Fibroblast of lung (primary cell): ENCODE measurements at regions not wholly inside any gene's neighbourhood (a gene's known extent, or its start where the extent isn't known, plus 50 kb on each side); places are given as distances from the start of the nearest gene placed in this dataset.

ENCODE experiments used
- DNase-seq, 2 donors: peaks; one replicate each; pipeline versions ENCODE4 v3.0.0 to v3.0.0-alpha.2; 2010; ENCODE audit warnings: low read depth in 2 of 2
- H2AFZ ChIP-seq: 2 replicates; pipeline ENCODE4 v1.5.1; 2012; ENCODE audit warnings: low read length, control low read depth, inconsistent platforms
- H3K27ac ChIP-seq: 2 replicates; pipeline ENCODE4 v1.5.1; 2011; ENCODE audit warnings: low read length, control low read depth; ENCODE audit not compliant: insufficient read depth
- H3K27me3 ChIP-seq: 2 replicates; pipeline ENCODE4 v1.5.1; 2011; ENCODE audit warnings: mild to moderate bottlenecking, low read length; ENCODE audit not compliant: control insufficient read depth, insufficient read depth
- H3K36me3 ChIP-seq: 2 replicates; pipeline ENCODE4 v1.5.1; 2011; ENCODE audit warnings: low read length; ENCODE audit not compliant: control insufficient read depth, insufficient read depth
- H3K4me1 ChIP-seq: 2 replicates; pipeline ENCODE4 v1.5.1; 2011; ENCODE audit warnings: low read length; ENCODE audit not compliant: control insufficient read depth, insufficient read depth; ENCODE audit errors: extremely low read depth
- H3K4me2 ChIP-seq: 2 replicates; pipeline ENCODE4 v1.5.1; 2011; ENCODE audit warnings: low read length, control low read depth; ENCODE audit not compliant: insufficient read depth; ENCODE audit errors: extremely low read depth
- H3K4me3 ChIP-seq, 4 experiments: fragments of 200-600 bp in 1 of 4; sonication (generic) in 1 of 4; replicated peaks in 1 of 4; 2 replicates each; pipeline ENCODE4 v1.5.1; 2011 to 2016; ENCODE audit warnings: low read length in 4 of 4, low read depth in 3 of 4, mild to moderate bottlenecking in 3 of 4, control low read depth in 2 of 4, inconsistent platforms in 1 of 4, mixed read lengths in 1 of 4; ENCODE audit not compliant: insufficient read depth in 1 of 4; ENCODE audit errors: control extremely low read depth in 1 of 4
- H3K79me2 ChIP-seq: 2 replicates; pipeline ENCODE4 v1.5.1; 2012; ENCODE audit warnings: mild to moderate bottlenecking, low read length, inconsistent platforms; ENCODE audit not compliant: control insufficient read depth, insufficient read depth
- H3K9ac ChIP-seq: 2 replicates; pipeline ENCODE4 v1.5.1; 2011; ENCODE audit warnings: mild to moderate bottlenecking, low read length, control low read depth; ENCODE audit not compliant: insufficient read depth
- H3K9me3 ChIP-seq: 2 replicates; pipeline ENCODE4 v1.5.1; 2012; ENCODE audit warnings: low read depth, low read length; ENCODE audit not compliant: control insufficient read depth, insufficient read depth
- H4K20me1 ChIP-seq: 2 replicates; pipeline ENCODE4 v1.5.1; 2011; ENCODE audit warnings: low read length; ENCODE audit not compliant: control insufficient read depth, insufficient read depth; ENCODE audit errors: extremely low read depth
- CTCF ChIP-seq, 2 donors: IDR thresholded peaks in 1 of 2; conservative IDR thresholded peaks in 1 of 2; 1 replicate in 1 of 2; 2 replicates in 1 of 2; pipeline ENCODE4 v1.5.1; 2011 to 2012; ENCODE audit warnings: low read length in 2 of 2, control low read depth in 1 of 2, inconsistent platforms in 1 of 2, low read depth in 1 of 2, mild to moderate bottlenecking in 1 of 2
- EZH2 ChIP-seq: IDR thresholded peaks from 2 replicates; pipeline ENCODE4 v1.5.1; 2012; ENCODE audit warnings: low read length, control low read depth, mild to moderate bottlenecking; ENCODE audit errors: missing control alignments

GRCh38 chr14:85428926-85429325 is 101.0 kb upstream of the FLRT2 start:
- H3K27ac ChIP-seq, result no peak overlapping the region
- no peaks in the 10 kb centered on the region for H4K20me1 ChIP-seq
- H3K79me2 ChIP-seq, result no peaks in the 10 kb centered on the region
- no peak overlapping the region for H3K9ac ChIP-seq
- no peak for DNase-seq
- no peak overlapping the region for H2AFZ ChIP-seq
- H3K27me3 ChIP-seq, result no peaks in the 10 kb centered on the region
- no peaks in the 10 kb centered on the region for H3K9me3 ChIP-seq
- no peaks in the 10 kb centered on the region for H3K36me3 ChIP-seq
- TF ChIP-seq CTCF (conservative IDR thresholded peaks at IDR 0.05 in 1 of 2, IDR thresholded peaks at IDR 0.05 in 1 of 2; ENCODE audit: low read depth in 1 of 2, low read length in 2 of 2), result no peak
- no peak for TF ChIP-seq EZH2
- no peaks in the 10 kb centered on the region for H3K4me1 ChIP-seq
- no peak overlapping the region for H3K4me2 ChIP-seq
- H3K4me3 ChIP-seq, result no peak overlapping the region

GRCh38 chr14:85437148-85437547 is 92.8 kb upstream of the FLRT2 start:
- Histone ChIP-seq H3K36me3 (no peaks in the 10 kb centered on the region), H3K27me3 (no peaks in the 10 kb centered on the region), H3K4me3 (no peak overlapping the region), H3K27ac (no peak overlapping the region), H3K9me3 (no peaks in the 10 kb centered on the region), H3K79me2 (no peaks in the 10 kb centered on the region), H4K20me1 (no peaks in the 10 kb centered on the region), H3K4me1 (no peaks in the 10 kb centered on the region), H3K9ac (no peak overlapping the region), H2AFZ (no peak overlapping the region), H3K4me2 (no peak overlapping the region)
- DNase-seq, result peak in 1 of 2 donors; percentile 96
- TF ChIP-seq EZH2 (no peak), CTCF (conservative IDR thresholded peaks at IDR 0.05 in 1 of 2, IDR thresholded peaks at IDR 0.05 in 1 of 2; ENCODE audit: low read depth in 1 of 2, low read length in 2 of 2) (no peak)

- no peak overlapping the region for H3K4me3 ChIP-seq
- H3K9me3 ChIP-seq, result no peaks in the 10 kb centered on the region
- no peaks in the 10 kb centered on the region for H3K4me1 ChIP-seq
- H3K27ac ChIP-seq, result no peak overlapping the region
- no peak overlapping the region for H3K4me2 ChIP-seq
- no peaks in the 10 kb centered on the region for H3K36me3 ChIP-seq
- DNase-seq, result no peak
- no peaks in the 10 kb centered on the region for H3K79me2 ChIP-seq
- no peak overlapping the region for H3K9ac ChIP-seq
- no peaks in the 10 kb centered on the region for H3K27me3 ChIP-seq
- H4K20me1 ChIP-seq, result no peaks in the 10 kb centered on the region
- no peak overlapping the region for H2AFZ ChIP-seq
- no peak for TF ChIP-seq CTCF (conservative IDR thresholded peaks at IDR 0.05 in 1 of 2, IDR thresholded peaks at IDR 0.05 in 1 of 2; ENCODE audit: low read depth in 1 of 2, low read length in 2 of 2)
These were observed 91.9 kb upstream of the FLRT2 start for GRCh38 chr14:85438001-85438400.
